ENCODE measurements at regions not wholly inside any gene's neighbourhood (a gene's known extent, or its start where the extent isn't known, plus 50 kb on each side); places are given as distances from the start of the nearest gene placed in this dataset.
A peak's percentile ranks its signal among the peaks of the same experiment; 100 is the strongest.

- DNase-seq, result no peak
These were observed 348.1 kb downstream of the ELAVL2 start for GRCh38 chr9:23477908-23478307.

DNA sequence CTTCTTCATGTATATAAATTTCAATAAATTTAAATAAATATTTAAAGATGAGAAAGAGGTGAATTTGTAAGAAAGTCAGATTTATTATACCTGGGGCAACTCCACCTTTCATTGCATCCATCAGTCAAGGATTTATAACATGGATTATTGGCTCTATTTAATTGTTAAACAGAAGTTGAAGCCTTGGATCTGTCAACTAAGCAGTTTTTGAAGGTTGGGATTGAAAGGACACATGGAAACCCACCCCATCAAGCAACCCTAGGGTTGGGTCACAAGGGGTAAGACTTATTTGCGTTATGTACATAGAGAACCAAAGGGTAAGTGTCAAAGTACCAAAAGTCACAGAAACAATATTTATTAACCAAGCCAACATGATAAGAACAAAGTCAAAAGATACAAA lies 342.5 kb downstream of the ELAVL2 start:
- DNase-seq, result no peak

DNA sequence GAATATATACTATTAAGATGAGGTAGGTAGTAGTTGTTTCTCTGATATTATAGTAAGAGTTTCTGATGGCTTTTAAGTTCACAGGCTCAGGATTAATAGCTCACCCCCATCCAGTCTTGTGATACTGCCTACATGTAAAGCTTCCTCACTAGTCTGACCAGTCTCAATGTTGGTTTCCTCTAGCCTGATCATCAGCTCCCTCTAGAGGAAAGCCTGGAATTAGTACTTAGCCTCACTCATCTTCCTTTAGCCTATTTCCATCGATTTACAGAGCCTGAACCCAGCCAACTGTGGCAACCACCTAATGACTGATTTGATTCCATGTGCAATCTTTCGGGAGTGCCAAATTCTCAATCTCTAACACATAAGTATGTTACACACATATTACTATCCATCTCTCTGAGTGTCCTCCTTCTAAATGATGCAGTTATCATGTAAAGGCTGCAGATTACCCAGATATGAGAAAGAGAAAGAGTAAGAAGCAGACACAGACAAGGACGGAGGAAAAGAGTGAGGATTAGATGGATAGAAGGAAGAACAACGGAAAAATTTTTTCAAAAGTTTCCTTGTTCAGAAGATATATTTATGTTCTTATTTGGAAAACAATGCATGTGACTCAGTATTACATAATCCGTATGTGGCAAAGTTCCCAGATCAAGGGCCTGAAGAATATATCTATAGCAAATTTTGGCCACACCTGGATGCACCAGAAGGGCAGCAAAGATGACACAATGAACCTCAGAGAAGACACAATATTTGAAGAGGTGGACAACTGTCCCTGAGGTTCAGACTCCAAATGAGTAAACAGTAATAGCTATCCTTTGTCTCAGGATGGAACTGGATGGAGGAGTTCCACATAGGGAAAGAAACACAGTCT lies 333.7 kb downstream of the ELAVL2 start:
- DNase-seq, result peak; percentile 19

- DNase-seq, result no peak
These were observed 332.8 kb downstream of the ELAVL2 start for GRCh38 chr9:23493219-23493618.

GRCh38 chr9:23496489-23497136 lies 329.4 kb downstream of the ELAVL2 start:
- DNase-seq, result no peak

DNA sequence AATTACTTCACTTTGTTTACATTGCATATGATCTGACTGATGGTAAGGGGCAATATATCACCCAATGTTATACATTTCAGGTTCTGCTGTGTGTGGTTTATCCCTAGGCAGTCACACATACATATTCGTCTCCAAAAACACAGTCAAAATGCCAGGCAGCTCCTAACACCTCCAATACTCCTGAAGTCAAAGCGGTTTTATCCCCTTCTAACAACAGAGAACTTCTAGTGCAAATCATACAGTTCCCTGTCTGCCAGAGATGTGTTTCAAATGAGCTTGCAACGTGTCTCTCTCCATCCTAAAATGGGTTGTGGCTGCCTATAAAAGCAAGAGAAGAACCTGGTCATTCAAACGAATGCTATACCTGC lies 328.9 kb downstream of the ELAVL2 start:
- DNase-seq, result no peak

DNA sequence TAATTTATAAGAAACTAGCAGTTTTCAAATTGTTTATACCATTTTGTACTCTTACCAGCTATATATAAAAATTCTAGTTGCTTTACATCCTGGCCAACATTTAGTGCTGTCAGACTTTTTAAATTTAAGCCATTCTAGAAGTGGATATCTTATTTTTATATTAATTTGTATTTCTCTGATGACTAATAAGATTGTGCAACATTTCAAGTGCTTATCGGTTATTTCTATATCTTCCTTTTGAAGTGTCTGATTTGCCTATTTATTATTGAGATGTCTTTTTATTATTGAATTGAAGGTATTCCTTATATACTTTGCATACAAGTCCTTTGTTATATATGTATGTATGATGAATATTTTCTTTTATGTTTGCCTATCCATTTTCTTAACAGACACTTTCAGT lies 324.0 kb downstream of the ELAVL2 start:
- no peak for DNase-seq

- DNase-seq, result no peak
These were observed 303.1 kb downstream of the ELAVL2 start for GRCh38 chr9:23522952-23523351.

DNA sequence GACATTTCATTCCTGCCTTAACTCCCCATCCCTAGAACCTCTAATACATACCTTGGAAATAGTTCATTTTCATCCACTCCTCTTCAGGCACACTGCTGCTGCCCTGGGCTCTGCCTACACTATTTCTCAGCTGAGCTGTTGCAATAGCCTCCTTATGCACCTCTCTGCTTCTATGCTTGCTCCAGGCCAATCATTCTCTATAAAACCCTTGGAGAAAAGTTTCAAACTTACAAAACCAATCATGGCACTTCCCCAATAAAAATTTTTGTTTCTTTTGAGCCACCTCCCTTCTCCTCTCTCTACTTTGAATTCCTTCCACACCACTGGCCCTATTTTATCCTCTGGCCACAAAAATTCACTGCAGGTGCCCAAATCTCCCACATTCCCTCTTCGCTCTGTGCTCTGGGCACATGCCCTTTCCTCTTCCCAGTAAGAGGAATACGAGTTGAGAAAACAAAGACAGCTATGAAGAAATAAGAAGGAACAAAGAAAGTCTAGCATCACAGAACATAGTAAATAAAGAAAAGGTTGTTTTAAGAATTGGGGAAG lies 301.4 kb downstream of the ELAVL2 start:
- no peak for DNase-seq

DNA sequence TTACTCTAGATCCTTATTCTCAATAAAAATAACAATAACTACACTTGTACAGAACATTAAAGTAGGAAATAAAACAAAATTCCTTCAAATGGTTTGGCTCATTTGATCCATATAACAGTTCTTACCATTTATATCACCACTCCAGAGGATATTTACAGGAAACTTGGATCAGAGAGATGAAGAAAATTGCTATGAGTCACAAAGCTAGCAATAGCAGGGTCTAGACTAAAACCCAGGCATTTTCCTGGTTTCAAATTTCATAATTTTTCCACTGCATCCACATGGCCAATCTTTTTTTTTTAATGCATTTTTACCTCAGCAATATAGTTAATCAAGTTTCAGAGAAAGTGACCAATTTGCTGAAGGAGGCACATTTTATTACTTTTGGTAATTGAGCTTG lies 299.2 kb downstream of the ELAVL2 start:
- no peak for DNase-seq

- no peak for DNase-seq
These were observed 293.8 kb downstream of the ELAVL2 start for GRCh38 chr9:23532282-23532681.

DNA sequence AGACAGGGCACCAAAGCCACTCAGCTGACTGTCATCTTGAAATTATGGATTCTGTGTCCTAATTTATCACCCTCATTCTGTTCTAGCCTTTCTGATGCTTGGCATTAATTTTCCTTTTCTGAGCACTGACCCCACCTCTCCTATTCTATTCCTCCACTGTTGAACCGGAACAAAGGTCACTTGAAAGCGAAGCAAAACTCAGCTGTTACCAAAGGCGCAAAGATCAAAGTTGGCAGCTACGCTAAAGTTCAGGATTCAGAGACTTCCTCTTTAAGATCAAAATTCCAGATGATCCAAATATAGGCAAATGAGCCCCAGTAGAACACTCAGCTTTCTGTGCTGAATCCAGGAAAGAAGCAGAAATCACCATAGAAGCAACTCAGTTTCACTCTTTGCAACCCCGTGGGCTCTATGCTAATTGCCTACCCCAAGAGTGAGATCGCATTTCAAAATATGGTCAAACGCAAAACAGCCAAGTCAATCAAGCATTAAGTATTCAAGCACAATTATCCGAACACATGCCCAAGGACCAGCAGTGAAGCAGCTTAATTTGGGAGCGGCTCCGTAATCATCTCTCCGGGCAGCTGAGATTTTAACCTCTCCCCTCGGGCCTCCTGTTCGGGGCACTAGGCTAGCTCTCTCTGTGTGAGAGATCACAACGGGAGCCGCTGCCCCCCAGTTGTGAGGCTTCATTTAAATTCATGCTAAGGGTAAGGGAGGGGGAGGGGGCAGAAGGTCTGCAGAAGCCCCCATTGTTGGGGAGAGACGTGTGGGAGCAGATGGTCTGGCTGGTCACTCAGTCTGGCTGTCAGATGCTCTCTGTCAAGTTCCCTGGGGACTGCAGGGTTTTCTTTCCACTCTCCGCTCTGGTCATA lies 288.6 kb downstream of the ELAVL2 start:
- DNase-seq, result no peak

- DNase-seq, result no peak
These were observed 288.0 kb downstream of the ELAVL2 start for GRCh38 chr9:23538067-23538402.

GRCh38 chr9:23538461-23539003 lies 287.5 kb downstream of the ELAVL2 start:
- DNase-seq, result no peak

DNA sequence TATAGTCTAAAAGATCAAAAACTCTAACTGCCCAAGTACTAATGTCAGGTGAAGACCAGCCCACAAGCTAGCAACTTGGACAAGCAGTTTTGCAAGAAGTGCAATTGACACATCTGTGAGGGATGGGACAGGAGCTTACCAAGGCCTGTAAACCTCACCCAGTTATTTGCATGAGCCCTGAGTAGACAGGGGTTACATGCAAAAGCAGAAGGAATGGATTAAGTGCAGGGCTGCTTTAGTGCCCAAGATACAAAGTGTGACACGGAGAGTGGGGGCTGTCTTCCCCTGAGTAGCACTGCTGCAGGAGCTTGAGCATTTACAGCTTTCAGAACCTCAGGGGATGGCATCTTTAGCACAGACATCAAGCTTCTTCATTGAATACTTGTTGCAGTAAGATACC lies 286.7 kb downstream of the ELAVL2 start:
- DNase-seq, result no peak

DNA sequence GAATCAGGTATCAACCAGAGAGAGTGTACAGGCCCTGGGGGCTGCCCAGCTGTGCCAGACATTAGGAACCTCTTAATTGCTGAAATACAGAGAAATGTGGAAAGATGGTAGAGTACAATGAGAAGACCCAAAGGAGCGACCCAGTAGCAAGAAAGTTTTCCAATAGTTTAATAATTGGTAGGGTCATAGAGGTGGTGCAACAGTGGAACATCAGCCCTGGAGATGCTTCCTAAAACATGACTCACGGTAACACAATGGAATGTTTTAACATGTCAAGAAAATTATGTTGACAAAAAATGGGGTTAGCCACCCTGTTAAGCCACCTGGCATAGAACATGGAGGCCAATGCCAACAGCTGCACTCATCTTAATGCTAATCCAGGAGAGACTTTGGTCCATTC lies 284.1 kb downstream of the ELAVL2 start:
- no peak for DNase-seq

DNA sequence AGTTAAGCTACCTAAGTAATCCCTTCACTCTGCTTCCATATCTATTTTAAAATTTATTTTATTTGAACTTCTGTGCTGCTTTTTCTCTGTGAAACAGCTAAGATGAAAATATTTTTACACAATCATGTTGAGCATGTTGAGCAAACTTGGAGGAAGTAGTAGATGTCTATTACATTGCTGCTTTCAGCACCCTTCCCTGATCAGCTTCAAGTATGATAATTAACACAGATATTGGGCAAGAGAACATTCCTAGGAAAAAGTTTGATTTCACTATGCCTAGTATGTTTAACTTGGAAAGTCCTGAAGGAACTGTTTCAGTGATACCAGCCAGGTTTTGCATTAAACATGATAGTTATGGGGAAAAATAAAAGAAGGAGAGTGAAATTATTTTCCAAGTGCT lies 283.6 kb downstream of the ELAVL2 start:
- no peak for DNase-seq

- DNase-seq, result no peak
These were observed 283.1 kb downstream of the ELAVL2 start for GRCh38 chr9:23542927-23543326.

DNA sequence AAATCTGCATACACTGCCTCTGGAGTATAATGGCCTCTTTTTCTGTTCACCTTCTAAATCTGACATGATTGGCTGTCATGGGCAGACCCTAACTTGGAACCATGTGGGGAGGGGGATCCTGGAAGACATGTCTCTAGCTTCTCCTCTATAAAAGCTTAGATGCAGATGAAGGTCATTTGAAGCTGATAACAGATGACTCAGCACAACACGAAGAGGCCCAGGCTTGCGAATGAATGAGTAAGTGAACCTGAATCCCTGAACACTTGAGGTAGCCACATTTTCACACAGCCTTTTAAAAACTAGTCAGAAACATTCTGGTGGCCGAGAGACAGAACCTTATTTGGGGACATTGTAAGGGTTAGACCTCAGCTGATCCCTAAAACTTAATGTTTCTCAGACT lies 282.6 kb downstream of the ELAVL2 start:
- no peak for DNase-seq

DNA sequence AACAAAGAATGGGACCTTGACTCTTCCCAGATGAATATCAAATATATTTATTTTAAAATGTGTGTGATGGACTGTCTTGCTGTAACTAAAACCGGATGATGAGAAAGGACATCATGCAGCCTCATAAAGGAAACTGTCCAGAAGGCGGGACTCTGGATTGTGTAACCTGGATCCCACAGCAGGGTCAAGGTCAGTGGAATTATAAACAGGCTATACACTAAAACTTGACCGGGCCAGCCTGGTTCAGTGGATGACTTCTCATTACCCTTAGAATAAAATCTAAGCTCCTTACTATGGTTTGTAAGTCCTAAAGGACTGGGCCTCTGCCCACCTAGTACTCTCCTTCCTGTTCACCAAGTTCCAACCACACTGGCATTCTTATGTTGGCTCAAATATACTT lies 280.3 kb downstream of the ELAVL2 start:
- DNase-seq, result no peak

DNA sequence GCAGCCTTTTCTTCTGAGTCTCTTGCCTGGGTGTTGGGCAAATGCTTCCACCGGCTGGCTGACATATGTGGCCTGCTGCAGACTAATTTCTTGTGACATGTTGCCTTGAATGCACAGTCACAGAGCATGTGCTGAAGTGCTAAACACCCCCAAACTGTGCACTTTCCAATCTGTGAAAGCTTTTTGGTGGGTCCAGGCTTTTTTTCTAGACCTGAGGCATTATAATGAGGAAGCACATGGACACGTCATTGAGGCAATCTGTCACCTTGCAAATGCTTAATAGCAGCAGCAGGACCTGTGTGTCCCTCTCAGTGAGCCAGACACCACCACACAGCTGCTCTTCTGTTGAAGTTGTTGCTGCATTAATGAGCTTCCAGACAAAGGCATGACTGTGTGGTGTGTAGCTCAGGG lies 274.7 kb downstream of the ELAVL2 start:
- no peak for DNase-seq

GRCh38 chr9:23551929-23552707 lies 273.9 kb downstream of the ELAVL2 start:
- no peak for DNase-seq

All from hematopoietic multipotent progenitor cell treated with erythropoietin and hydrocortisone succinate and interleukin-3 and kit ligand, for 8 days (in vitro differentiated cells).